Heart right ventricle (tissue), 16 donors: ENCODE measurements at regions not wholly inside any gene's neighbourhood (a gene's known extent, or its start where the extent isn't known, plus 50 kb on each side); places are given as distances from the start of the nearest gene placed in this dataset.
"Not testable (repeated sequence)": the region's sequence is repeated elsewhere in the genome, so short reads cannot be mapped to it uniquely, and the experiment has no call there.

ENCODE experiments used
- ATAC-seq, 8 donors: fragments of 200-7000 bp; cut with Tn5 transposase; one replicate each; pipeline ENCODE4 v1.9.1; 2020; ENCODE audit warnings: mild to moderate bottlenecking in 8 of 8, moderate library complexity in 8 of 8, moderate number of reproducible peaks in 1 of 8
- DNase-seq, 2 donors: peaks; one replicate each; pipeline ENCODE4 v3.0.0-alpha.2; 2020
- H3K27ac ChIP-seq, 10 donors: fragments of 200-600 bp; sonication (generic) in 2 of 10; one replicate each; pipeline versions ENCODE4 v1.5.0 to v1.8.0; 2020 to 2022; ENCODE audit warnings: mild to moderate bottlenecking in 3 of 10
- H3K27me3 ChIP-seq, 7 donors: fragments of 200-600 bp; one replicate each; pipeline ENCODE4 v1.8.0; 2021 to 2022; ENCODE audit warnings: mild to moderate bottlenecking in 2 of 7
- H3K36me3 ChIP-seq, 9 donors: fragments of 200-600 bp; sonication (generic) in 1 of 9; one replicate each; pipeline versions ENCODE4 v1.5.0 to v1.8.0; 2020 to 2022; ENCODE audit warnings: mild to moderate bottlenecking in 2 of 9
- H3K4me1 ChIP-seq, 9 donors: fragments of 200-600 bp; sonication (generic) in 1 of 9; one replicate each; pipeline versions ENCODE4 v1.5.0 to v1.8.0; 2020 to 2022; ENCODE audit warnings: mild to moderate bottlenecking in 4 of 9
- H3K4me3 ChIP-seq, 10 donors: fragments of 200-600 bp; sonication (generic) in 2 of 10; one replicate each; pipeline versions ENCODE4 v1.5.0 to v1.8.0; 2020 to 2022; ENCODE audit warnings: mild to moderate bottlenecking in 7 of 10, moderate library complexity in 2 of 10
- H3K9me3 ChIP-seq, 11 donors: fragments of 200-600 bp in 10 of 11; sonication (generic) in 2 of 11; one replicate each; pipeline versions ENCODE4 v1.5.0 to v1.8.0; 2013 to 2022; ENCODE audit warnings: mild to moderate bottlenecking in 2 of 11, control low read depth in 1 of 11, moderate library complexity in 1 of 11
- WGBS, 2 donors: extraction: QIAGEN DNeasy Blood & Tissue Kit; methylation state at CpG; one replicate each; pipeline ENCODE4 v1.1.7; 2013; ENCODE audit warnings: inconsistent platforms in 1 of 2; 5-methylcytosine and 5-hydroxymethylcytosine counted together
- intact Hi-C, 10 donors: fragments of 100-400 bp; cut with DNase I; formaldehyde crosslinking; loops; one replicate each; pipeline versions ENCODE4 v1.11.1 to v1.14.2; 2022
- TF ChIP-seq, protein P1 (sequence below), 9 donors: fragments of 200-600 bp; sonication (generic) in 2 of 9; IDR thresholded peaks; one replicate each; pipeline versions ENCODE4 v1.5.0 to v1.8.0; 2021 to 2022; ENCODE audit warnings: antibody characterized with exemption in 9 of 9, mild to moderate bottlenecking in 5 of 9, moderate library complexity in 1 of 9
- donor health status: Arrhythmogenic right ventricular cardiomyopathy.
- donor health status: ischemic (EF 13 %, LVEDD 7.1; RV severe dilation, severe dysfunction).
- donor health status: healthy with polysubstance abuse.
- donor health status: DM: no; HTN: yes; CAD: no.
- donor health status: DM: no; HTN: no; CAD: no.
- donor health status: ischemic (EF 25% LVEDD 6.9; RV normal size, moderate dysfunction).
- donor health status: ischemic (EF 25% LVEDD 5.7; RV mildly dilated, moderate dysfunction).
- donor health status: healthy.
- donor health status: DM: yes; HTN: yes; CAD: no.
- donor health status: Ischemic cardiomyopathy.
- donor health status: ischemic (EF 35%, LVEDD 5.7; RV mildly dilated, moderate dysfunction).
- donor health status: nonischemic (EF 11% LVEDD 7.7; RV severe dilation, severe dysfunction).
- donor health status: DM: yes; HTN: yes; CAD: no.
- donor health status: PGD.
- donor health status: ischemic (EF 29% LVEDD 5.4; RV normal size, mild dysfunction).
- donor health status: nonischemic (EF 23%, LVEDD 6.1; RV moderate dilation, normal function).

- TF ChIP-seq, protein P1, sequence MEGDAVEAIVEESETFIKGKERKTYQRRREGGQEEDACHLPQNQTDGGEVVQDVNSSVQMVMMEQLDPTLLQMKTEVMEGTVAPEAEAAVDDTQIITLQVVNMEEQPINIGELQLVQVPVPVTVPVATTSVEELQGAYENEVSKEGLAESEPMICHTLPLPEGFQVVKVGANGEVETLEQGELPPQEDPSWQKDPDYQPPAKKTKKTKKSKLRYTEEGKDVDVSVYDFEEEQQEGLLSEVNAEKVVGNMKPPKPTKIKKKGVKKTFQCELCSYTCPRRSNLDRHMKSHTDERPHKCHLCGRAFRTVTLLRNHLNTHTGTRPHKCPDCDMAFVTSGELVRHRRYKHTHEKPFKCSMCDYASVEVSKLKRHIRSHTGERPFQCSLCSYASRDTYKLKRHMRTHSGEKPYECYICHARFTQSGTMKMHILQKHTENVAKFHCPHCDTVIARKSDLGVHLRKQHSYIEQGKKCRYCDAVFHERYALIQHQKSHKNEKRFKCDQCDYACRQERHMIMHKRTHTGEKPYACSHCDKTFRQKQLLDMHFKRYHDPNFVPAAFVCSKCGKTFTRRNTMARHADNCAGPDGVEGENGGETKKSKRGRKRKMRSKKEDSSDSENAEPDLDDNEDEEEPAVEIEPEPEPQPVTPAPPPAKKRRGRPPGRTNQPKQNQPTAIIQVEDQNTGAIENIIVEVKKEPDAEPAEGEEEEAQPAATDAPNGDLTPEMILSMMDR (IDR thresholded peaks at IDR 0.05), result no peak
- ATAC-seq, result no peak
- intact Hi-C loops, result no loop called here
These were observed 65.8 kb downstream of the MYL3 start for GRCh38 chr3:46797486-46797885.

DNA sequence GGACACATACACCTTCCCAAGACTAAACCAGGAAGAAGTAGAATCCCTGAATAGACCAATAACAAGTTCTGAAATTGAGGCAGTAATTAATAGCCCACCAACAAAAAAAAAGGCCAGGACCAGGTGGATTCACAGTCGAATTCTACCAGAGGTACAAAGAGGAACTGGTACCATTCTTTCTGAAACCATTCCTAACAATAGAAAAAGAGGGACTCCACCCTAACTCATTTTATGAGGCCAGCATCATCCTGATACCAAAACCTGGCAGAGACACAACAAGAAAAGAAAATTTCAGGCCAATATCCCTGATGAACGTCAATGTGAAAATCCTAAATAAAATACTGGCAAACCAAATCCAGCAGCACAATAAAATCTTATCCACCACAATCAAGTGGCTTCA lies 69.9 kb downstream of the MYL3 start:
- not testable (repeated sequence) for ATAC-seq
- 80 to 100% methylated on average over 2 of the region's 2 CpGs for WGBS, 2 donors

More at GRCh38 chr3:46797486-46797885, 65.8 kb downstream of the MYL3 start:
- DNase-seq, result no peak
- peaks cover 0 to 17% (median 0%) of the 10 kb centered on the region in 11 donors for H3K9me3 ChIP-seq
- no peaks in the 10 kb centered on the region for H3K36me3 ChIP-seq
- no peaks in the 10 kb centered on the region for H3K4me1 ChIP-seq
- H3K4me3 ChIP-seq, result no peak overlapping the region
- H3K27me3 ChIP-seq, result no peaks in the 10 kb centered on the region
- no peak overlapping the region for H3K27ac ChIP-seq

DNA sequence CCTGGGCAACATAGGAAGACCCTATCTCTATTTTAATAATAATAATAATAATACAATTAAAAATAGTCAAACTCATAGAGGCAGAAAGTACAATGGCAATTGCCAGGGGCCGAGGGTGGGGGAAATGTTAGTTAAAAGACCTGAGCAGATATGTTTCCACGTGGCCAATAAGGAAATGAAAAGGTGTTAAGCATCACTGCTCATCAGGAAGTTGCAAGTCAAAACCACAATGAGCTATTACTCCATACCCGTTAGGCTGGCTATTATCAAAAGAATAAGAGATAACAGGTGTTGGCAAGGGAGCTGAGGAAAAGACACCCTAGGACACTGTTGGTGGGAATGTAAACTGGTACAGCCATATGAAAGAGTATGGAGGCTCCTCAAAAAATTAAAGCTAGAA lies 60.4 kb upstream of the PRSS50 start:
- Histone ChIP-seq H3K36me3 (no peaks in the 10 kb centered on the region), H3K4me3 (no peak overlapping the region), H3K27ac (no peak overlapping the region), H3K4me1 (no peaks in the 10 kb centered on the region), H3K27me3 (no peaks in the 10 kb centered on the region), H3K9me3 (peaks cover 0 to 36% (median 4%) of the 10 kb centered on the region in 11 donors)
- DNase-seq (no peak), ATAC-seq (no peak)
- intact Hi-C loops, result no loop called here
- WGBS, 2 donors, result 40 to 43% methylated on average over 3 of the region's 3 CpGs
- TF ChIP-seq, protein P1 (IDR thresholded peaks at IDR 0.05), result no peak

More for the DNA sequence above, 69.9 kb downstream of the MYL3 start:
- H3K9me3 ChIP-seq, result peaks cover 0 to 14% (median 0%) of the 10 kb centered on the region in 11 donors
- H3K27me3 ChIP-seq, H3K27ac ChIP-seq, intact Hi-C loops, H3K4me3 ChIP-seq, H3K4me1 ChIP-seq, DNase-seq, H3K36me3 ChIP-seq: not testable (repeated sequence)

GRCh38 chr3:46772498-46772897 lies 54.8 kb upstream of the PRSS50 start:
- H3K4me3 ChIP-seq, intact Hi-C loops: not testable (repeated sequence)
- WGBS, 2 donors, result 74 to 92% methylated on average over 1 to 2 of the region's 3 CpGs

DNA sequence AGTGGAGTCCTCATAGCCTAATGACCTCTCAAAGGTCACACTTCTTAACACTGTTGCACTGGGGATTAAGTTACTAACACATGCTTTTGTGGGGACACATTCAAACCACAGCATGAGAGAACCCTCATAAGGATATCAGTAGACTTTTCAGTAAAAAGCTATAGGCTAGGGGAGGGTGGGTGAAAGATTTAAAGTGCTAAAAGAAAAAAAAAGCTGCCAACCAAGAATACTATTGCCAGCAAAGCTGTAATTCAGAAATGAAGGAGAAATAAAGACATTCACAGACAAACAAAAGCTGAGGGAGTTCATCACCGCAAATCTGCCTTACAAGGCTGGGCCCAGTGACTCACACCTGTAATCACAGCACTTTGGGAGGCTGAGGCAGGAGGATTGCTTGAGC lies 50.4 kb upstream of the PRSS50 start:
- TF ChIP-seq, protein P1 (IDR thresholded peaks at IDR 0.05), result no peak
- ATAC-seq, result no peak
- intact Hi-C loops, result no loop called here
- Histone ChIP-seq H3K36me3 (no peaks in the 10 kb centered on the region), H3K9me3 (peaks cover 0 to 93% (median 30%) of the 10 kb centered on the region in 11 donors), H3K4me1 (no peaks in the 10 kb centered on the region), H3K4me3 (no peak overlapping the region), H3K27me3 (no peaks in the 10 kb centered on the region), H3K27ac (no peak overlapping the region)
- no peak for DNase-seq
- WGBS, 2 donors, result 93 to 95% methylated on average over 1 of the region's 1 CpG

More at GRCh38 chr3:46772498-46772897, 54.8 kb upstream of the PRSS50 start:
- not testable (repeated sequence) for ATAC-seq, H3K36me3 ChIP-seq, H3K4me1 ChIP-seq, H3K27me3 ChIP-seq, DNase-seq, H3K27ac ChIP-seq
- peaks cover 0 to 62% (median 21%) of the 10 kb centered on the region in 11 donors for H3K9me3 ChIP-seq
